ENCODE measurements at regions not wholly inside any gene's neighbourhood (a gene's known extent, or its start where the extent isn't known, plus 50 kb on each side); places are given as distances from the start of the nearest gene placed in this dataset.

- TF ChIP-seq CTCF (IDR thresholded peaks at IDR 0.05) (no peak), POLR2A (IDR thresholded peaks at IDR 0.05) (no peak)
Measured at GRCh38 chr1:224528900-224529299, 87.2 kb upstream of the CNIH3 start.
